ENCODE measurements at regions not wholly inside any gene's neighbourhood (a gene's known extent, or its start where the extent isn't known, plus 50 kb on each side); places are given as distances from the start of the nearest gene placed in this dataset.

DNA sequence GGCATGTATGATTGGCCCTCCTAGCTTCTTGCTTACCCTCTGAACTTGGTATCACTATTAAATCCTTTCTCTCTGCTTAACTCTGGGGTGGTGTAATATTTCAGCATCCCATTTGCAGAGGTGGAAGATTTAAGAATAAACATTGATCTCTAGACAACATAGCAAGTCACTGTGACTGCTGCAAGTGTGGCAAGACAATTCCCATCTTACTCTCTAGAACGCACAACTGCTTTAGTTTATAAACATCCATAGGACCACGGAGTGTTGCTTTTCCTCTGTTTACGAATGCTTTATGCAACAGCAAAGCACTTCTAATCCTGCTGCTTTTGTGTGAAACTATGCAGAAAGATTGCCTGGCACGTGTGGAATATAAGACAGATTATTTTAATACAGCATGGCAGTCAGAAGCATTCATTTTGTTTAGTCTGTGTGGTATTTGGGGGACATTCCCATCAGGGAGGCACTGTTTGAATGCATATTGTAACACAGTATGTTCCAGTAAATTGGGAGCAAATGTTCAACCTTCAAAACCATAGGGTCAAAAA, 338.9 kb upstream of the TMCO5A start:
- H3K27ac Mint-ChIP-seq (ENCODE audit: low read depth, unreplicated experiment), result no peak overlapping the region
- no peaks in the 10 kb centered on the region for H3K36me3 Mint-ChIP-seq (ENCODE audit: insufficient read depth, unreplicated experiment)
- H3K4me3 Mint-ChIP-seq (ENCODE audit: unreplicated experiment), result no peak overlapping the region
- no TSS peak for BruUV-seq (replicated peaks)
- H3K4me1 Mint-ChIP-seq (ENCODE audit: insufficient read depth, unreplicated experiment), result no peaks in the 10 kb centered on the region
- no peaks in the 10 kb centered on the region for H3K27me3 Mint-ChIP-seq (ENCODE audit: insufficient read depth, unreplicated experiment)
- ChIA-PET CTCF (no interaction called here), POLR2A (no interaction called here)
- peaks cover 9% of the 10 kb centered on the region for H3K9me3 Mint-ChIP-seq (ENCODE audit: unreplicated experiment)
- intact Hi-C loops (cut with micrococcal nuclease), result no loop called here
- no peak for DNase-seq (ENCODE audit: unreplicated experiment)
- TF ChIP-seq, protein P1, sequence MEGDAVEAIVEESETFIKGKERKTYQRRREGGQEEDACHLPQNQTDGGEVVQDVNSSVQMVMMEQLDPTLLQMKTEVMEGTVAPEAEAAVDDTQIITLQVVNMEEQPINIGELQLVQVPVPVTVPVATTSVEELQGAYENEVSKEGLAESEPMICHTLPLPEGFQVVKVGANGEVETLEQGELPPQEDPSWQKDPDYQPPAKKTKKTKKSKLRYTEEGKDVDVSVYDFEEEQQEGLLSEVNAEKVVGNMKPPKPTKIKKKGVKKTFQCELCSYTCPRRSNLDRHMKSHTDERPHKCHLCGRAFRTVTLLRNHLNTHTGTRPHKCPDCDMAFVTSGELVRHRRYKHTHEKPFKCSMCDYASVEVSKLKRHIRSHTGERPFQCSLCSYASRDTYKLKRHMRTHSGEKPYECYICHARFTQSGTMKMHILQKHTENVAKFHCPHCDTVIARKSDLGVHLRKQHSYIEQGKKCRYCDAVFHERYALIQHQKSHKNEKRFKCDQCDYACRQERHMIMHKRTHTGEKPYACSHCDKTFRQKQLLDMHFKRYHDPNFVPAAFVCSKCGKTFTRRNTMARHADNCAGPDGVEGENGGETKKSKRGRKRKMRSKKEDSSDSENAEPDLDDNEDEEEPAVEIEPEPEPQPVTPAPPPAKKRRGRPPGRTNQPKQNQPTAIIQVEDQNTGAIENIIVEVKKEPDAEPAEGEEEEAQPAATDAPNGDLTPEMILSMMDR (IDR thresholded peaks at IDR 0.05; ENCODE audit: unreplicated experiment), result no peak

DNA sequence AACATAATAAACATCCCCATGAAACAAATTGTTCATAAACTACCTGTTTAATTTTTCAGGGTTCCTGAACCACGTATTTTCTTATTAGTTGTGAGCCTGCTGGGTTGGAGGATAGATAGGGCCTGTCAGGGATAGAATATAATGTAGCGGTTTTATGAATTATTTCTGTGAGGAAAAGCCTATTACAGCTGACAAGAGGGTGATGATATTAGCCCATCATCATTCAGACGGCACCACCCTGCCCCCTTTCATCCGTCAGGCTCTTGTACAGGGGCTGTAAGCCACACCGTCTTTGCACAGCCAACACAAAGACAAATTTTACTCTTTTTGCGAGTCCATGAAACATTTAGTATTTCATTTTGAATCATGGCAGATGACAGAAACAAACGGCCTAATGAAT, 335.3 kb upstream of the TMCO5A start:
- TF ChIP-seq, protein P1 (IDR thresholded peaks at IDR 0.05; ENCODE audit: unreplicated experiment), result no peak
- CTCF ChIA-PET, result no interaction called here
- intact Hi-C loops (cut with micrococcal nuclease), result no loop called here
- Mint-ChIP-seq H3K4me1 (ENCODE audit: insufficient read depth, unreplicated experiment) (no peaks in the 10 kb centered on the region), H3K27me3 (ENCODE audit: insufficient read depth, unreplicated experiment) (peaks cover 22% of the 10 kb centered on the region), H3K9me3 (ENCODE audit: unreplicated experiment) (peaks cover 8% of the 10 kb centered on the region), H3K4me3 (ENCODE audit: unreplicated experiment) (no peak overlapping the region), H3K36me3 (ENCODE audit: insufficient read depth, unreplicated experiment) (no peaks in the 10 kb centered on the region), H3K27ac (ENCODE audit: low read depth, unreplicated experiment) (no peak overlapping the region)
- BruUV-seq (replicated peaks), result no TSS peak
- POLR2A ChIA-PET, result no interaction called here
- no peak for DNase-seq (ENCODE audit: unreplicated experiment)

DNA sequence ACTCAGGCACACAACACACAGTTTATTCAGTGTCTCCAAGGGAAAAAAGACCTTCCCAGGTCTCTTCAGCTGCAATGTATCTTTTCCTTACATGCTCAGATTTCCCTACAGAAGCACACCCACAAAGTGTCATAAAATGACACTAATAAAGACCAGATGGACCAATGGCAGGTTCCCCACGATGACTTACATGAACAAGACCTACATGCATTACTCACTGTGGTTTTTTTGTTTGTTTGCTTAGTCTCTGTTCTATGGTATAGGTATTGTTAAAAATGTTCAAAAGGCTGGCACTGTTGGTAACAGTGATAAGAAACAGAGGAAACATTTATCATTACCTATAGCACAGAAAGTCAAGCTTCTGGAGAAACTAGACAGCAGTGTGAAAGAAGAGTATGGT, 318.2 kb upstream of the TMCO5A start:
- DNase-seq (ENCODE audit: unreplicated experiment), result no peak
- Mint-ChIP-seq H3K27ac (ENCODE audit: low read depth, unreplicated experiment) (no peak overlapping the region), H3K9me3 (ENCODE audit: unreplicated experiment) (peaks cover 35% of the 10 kb centered on the region), H3K36me3 (ENCODE audit: insufficient read depth, unreplicated experiment) (peaks cover 6% of the 10 kb centered on the region), H3K4me3 (ENCODE audit: unreplicated experiment) (no peak overlapping the region), H3K27me3 (ENCODE audit: insufficient read depth, unreplicated experiment) (no peaks in the 10 kb centered on the region), H3K4me1 (ENCODE audit: insufficient read depth, unreplicated experiment) (no peaks in the 10 kb centered on the region)
- BruUV-seq (replicated peaks), result no TSS peak
- intact Hi-C loops (cut with micrococcal nuclease), result no loop called here
- CTCF ChIA-PET, result no interaction called here
- POLR2A ChIA-PET, result no interaction called here
- TF ChIP-seq, protein P1 (IDR thresholded peaks at IDR 0.05; ENCODE audit: unreplicated experiment), result no peak

DNA sequence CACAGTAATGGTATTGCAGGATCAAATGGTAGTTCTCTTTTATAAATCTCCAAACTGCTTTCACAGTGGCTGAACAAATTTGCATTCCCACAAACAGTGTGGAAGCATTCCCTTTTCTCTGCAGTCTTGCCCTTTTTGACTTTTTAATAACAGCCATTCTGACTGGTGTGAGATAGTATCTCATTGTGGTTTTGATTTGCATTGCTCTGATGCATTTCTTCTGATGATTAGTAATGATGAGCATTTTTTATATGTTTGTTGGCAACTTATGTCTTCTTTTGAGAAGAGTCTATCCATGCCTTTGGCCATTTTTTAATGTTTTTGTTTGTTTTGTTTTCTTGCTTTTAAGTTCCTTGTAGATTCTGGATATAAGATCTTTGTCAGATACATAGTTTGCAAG, 316.1 kb upstream of the TMCO5A start:
- CTCF ChIA-PET, result no interaction called here
- H3K27me3 Mint-ChIP-seq (ENCODE audit: insufficient read depth, unreplicated experiment), result no peaks in the 10 kb centered on the region
- H3K9me3 Mint-ChIP-seq (ENCODE audit: unreplicated experiment), result peaks cover 27% of the 10 kb centered on the region
- intact Hi-C loops (cut with micrococcal nuclease), result no loop called here
- DNase-seq (ENCODE audit: unreplicated experiment), result no peak
- H3K36me3 Mint-ChIP-seq (ENCODE audit: insufficient read depth, unreplicated experiment), result peaks cover 3% of the 10 kb centered on the region
- no peaks in the 10 kb centered on the region for H3K4me1 Mint-ChIP-seq (ENCODE audit: insufficient read depth, unreplicated experiment)
- POLR2A ChIA-PET, result no interaction called here
- TF ChIP-seq, protein P1 (IDR thresholded peaks at IDR 0.05; ENCODE audit: unreplicated experiment), result no peak
- BruUV-seq (replicated peaks), result no TSS peak
- H3K4me3 Mint-ChIP-seq (ENCODE audit: unreplicated experiment), result no peak overlapping the region
- H3K27ac Mint-ChIP-seq (ENCODE audit: low read depth, unreplicated experiment), result no peak overlapping the region
